HG03095 (cell line): ENCODE measurements at regions not wholly inside any gene's neighbourhood (a gene's known extent, or its start where the extent isn't known, plus 50 kb on each side); places are given as distances from the start of the nearest gene placed in this dataset.
"Not testable (repeated sequence)": the region's sequence is repeated elsewhere in the genome, so short reads cannot be mapped to it uniquely, and the experiment has no call there.

Source experiments
- ATAC-seq: cut with Tn5 transposase; IDR thresholded peaks from one replicate; pipeline ENCODE4 v1.9.1; 2021; ENCODE audit warnings: moderate library complexity; ENCODE audit not compliant: unreplicated experiment

DNA sequence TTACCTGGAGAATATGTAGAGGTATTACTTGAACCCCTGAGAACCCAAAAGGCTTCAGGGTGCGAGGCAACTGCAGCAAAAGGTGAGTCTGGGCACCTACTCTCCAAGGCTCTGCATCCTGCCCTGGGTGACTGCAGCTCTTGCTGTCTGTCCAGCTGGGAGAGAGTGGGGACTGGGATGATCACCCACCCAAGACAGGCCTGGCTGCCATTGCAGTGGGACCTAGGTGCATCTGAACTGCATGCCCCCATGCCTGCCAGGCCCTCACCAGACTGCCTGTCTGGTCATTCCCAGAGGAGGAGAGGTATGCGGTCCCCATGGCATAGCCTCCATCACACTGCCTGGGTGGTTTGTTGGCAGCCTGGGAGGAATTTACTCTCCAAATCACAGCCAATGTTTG lies 563.9 kb downstream of the TFAP2A start:
- no peak for ATAC-seq

DNA sequence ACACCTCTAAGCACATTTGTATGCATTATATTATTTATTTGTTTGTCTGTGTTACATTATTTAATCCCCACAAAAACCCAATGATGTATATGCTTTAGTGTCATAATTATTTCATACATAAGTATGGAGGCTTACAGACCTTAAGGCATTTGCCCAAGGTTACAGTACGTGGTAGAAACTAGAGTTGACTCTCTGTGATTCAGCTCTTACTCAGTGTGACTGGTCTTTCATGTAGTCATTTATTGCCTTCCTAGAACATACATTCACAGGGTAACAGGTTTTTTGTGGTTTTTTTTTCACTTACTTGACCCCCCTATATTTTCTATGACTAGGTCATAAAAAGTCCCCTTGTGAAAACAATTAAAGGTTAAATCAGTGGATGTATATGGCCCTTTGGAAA lies 566.8 kb downstream of the TFAP2A start:
- ATAC-seq: no peak

DNA sequence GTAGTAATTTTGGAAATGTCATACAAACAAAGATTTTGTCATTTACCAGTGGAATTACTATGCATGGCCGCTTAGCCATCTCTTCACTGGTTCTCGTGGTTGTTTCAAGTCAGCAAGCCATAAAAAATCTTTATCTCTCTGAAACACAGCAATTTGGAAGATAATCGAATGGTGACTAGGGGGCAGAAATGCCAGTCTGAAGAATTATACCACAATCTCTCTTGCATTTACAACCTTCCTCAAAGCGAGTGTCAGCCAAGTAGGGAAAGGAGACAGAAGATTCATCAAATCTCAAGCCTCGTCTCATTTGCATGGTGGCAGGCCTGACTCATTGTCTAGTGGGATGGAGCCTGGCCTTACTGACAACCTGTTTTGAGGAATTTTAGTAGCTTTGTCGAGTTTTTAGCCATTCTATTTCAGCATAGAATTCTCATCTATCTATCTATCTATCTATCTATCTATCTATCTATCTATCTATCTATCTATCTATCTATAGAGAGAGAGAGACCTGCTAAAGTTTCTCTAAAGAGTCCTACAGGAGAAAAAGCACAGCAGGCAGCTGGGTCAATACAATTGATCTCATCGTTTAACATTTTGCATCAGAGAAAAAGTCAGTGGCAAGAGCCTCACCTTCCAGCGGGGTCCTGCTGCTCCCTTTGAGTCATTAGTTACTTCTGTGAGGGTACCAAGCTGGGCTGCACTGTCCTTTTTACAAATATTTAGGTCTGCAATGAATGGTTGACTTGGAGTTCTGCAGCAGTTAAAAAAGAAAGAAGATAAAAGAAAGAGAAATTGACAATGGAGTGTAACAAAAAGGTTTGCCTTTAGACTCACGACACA lies 572.8 kb downstream of the TFAP2A start:
- no peak for ATAC-seq

DNA sequence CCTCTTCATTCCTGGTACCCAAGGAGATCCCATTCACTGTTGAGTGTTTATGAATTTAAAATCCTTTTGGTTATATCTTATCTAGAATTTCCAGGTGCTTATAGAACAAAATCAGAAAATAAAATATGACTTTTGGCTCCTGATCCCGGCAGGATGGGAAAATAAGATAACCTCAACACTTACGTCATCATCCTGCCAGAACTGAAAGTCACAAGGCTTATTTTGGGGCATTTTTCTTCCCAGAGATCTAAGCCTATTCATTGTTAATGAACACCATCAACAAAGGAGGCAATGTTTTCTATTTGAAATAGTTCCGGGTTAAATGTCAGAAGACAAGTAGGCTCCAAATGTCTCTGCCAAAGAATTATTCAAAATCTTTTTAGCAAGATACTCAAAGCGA lies 580.6 kb downstream of the TFAP2A start:
- no peak for ATAC-seq

DNA sequence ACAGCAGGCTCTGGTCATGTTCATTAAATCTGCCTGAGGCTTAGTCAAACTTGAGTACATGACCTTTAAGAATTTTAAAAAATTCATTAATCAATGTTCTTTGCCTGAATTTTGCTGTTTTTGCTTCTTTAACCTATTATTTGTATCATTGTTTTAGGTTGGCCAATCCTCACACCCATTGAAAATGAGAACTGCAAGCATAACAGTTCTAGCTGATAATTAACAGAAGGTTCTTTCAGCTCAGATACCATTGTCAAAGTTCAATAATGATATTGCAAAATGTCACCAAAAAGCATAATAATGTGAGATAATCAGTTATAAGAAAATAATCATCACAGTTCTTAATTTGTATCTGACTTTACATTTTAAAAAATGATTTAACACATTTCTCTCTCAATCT lies 583.1 kb downstream of the TFAP2A start:
- ATAC-seq: no peak

DNA sequence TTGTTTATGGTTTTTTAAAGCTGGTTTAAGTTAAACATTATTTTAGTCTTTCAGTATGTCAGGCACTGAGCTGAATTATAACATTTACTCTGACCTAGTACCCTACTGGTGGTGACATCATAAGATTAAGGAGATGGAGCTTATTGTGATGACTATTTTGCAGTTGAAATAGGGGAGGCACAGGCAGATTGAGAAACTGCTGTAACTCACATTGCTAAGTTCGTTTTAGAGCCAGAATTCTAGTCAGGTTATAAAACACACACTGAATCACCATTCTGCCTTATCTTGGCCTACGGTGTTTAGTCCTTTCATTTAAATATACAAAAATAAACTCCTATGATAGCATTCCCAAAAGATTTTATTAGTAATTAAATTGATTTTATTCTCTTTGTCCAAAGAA lies 584.1 kb downstream of the TFAP2A start:
- no peak for ATAC-seq

DNA sequence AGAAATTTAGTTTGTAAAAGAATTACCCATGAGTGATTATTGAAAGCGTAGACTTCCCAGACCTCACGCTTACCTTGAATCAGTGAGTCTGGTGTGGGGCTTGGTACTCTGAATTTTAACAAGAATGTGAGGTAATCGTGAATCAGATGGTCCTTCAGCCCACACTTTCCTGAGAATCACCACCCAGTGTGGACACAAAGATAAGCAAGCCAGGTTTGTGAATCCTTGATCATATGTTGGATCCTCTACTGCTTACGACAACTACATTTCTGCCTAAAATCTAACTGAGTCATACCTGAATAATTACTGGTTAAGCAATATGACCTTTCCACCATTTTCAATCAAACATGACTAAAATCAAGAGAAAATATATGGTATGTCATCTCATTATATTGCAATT lies 589.3 kb downstream of the TFAP2A start:
- no peak for ATAC-seq

DNA sequence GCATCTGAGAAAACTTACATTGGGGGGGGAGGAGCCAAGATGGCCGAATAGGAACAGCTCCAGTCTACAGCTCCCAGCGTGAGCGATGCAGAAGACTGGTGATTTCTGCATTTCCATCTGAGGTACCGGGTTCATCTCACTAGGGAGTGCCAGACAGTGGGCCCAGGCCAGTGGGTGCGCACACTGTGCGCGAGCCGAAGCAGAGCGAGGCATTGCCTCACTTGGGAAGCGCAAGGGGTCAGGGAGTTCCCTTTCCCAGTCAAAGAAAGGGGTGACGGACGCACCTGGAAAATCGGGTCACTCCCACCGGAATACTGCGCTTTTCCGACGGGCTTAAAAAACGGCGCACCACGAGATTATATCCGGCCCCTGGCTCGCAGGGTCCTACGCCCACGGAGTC lies 604.1 kb downstream of the TFAP2A start:
- ATAC-seq: not testable (repeated sequence)

DNA sequence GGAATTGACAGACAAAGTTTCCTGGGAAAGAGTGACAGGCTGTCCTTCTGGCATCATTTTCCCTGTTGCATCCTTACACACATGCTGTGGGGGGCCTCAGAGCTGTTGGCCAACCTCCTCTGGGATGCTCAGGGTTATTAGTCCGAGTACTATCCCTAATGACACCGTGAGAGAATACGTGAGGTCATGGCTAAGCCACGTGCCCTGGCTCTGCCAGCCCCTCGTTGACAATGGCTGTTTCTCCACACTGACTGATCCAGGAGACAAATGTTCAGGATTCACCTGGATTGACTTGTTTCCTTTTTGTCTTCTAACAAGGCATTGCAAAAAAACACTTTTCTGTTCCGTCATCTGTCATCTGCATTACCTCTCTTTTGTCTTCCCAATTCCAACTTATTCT lies 604.6 kb downstream of the TFAP2A start:
- no peak for ATAC-seq

DNA sequence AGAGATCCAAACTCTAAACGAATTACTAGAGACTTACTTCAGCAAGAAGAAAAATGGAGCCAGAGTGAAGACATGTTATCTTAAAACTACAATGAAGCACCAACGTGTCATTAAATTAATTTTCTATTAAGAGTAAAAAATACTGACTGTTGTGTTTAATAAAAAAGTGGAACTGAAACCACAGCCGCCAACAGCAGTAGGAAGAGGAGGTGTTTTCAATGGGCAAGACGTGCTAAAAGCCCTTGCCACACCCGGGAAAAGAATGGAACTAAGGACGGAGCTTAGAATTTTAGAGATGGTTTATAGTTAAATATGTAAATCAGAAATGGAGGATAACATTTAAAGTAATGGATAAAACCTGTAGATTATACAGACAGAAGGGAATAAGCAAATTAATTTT lies 608.7 kb downstream of the TFAP2A start:
- ATAC-seq: no peak

DNA sequence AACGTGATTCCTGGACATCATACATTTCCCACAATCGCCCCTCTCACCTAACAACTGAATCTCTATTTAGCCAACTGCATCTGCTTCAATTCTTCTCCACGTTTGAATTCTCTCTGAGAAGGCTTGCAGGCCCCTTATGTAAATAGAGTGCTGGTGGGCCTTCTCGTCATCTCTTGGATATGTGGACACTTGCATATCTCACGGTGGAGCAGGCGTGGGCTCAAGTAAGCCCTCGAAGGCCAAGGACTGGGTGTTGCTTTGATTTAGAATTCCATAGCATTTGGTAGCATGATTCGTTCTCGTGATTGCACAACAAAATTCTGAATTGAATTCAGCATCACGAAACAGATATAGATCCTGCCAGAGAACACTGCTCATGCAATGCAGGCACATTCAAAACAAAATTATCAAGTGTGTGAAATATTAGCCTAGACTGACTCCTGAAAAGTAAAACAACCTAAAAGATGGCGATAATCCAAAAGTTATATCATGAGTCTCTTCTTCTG lies 613.6 kb downstream of the TFAP2A start:
- no peak for ATAC-seq

DNA sequence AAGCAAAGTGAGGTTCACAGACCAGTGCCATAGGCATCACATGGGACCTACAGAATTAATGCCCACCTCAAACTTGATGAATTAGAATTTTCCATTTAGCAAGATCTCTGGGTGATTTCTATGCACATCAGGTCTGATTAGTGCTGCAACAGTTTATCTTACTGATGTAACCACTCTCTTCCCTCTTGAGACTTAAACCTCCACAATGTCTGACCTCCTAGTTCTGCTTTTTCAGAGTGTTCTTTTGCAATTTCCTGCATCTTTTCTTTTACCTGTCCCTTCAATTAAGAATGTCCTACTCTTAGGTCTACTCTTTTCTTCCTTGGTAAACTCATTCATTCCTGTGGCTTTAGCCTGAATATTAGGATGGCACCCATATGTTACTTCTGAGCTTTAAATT lies 615.3 kb downstream of the TFAP2A start:
- no peak for ATAC-seq

DNA sequence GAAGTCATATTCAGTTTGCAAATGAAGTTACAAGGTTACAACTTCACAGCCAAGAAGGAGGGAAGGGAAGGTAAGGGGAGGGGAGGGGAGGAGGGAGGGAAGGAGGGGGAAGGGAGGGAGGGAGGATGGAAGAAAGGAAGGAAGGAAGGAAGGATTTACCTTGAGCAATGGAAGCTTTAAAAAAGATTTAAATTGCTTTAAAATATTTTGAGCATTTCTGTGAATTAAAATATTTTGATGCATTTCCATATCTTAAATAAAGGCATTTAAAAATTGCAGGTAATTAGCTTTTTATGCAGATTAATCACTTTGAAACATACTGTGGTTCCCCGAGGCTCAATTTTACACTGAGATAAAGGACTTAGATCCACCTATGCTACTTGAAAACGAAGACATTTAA lies 618.0 kb downstream of the TFAP2A start:
- no peak for ATAC-seq

DNA sequence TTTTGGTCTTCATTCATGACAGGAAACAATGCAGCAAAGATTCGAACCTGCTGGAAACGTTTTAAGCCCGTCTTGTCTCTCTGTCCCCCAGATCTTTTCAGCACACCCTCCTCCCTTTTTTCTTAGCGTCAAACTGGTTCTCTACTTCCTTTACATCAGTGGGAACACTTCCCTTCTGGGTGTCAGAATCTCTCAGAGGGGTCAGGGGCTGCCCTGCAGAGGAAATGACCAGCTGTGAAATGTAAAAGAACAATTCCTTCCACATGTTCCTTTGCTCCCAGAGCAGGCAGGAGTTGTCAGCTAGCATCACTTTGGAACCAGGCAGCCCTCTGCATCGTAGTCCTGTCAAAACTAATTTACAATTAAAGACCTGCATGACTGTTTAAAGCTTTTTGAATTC lies 619.0 kb downstream of the TFAP2A start:
- no peak for ATAC-seq

DNA sequence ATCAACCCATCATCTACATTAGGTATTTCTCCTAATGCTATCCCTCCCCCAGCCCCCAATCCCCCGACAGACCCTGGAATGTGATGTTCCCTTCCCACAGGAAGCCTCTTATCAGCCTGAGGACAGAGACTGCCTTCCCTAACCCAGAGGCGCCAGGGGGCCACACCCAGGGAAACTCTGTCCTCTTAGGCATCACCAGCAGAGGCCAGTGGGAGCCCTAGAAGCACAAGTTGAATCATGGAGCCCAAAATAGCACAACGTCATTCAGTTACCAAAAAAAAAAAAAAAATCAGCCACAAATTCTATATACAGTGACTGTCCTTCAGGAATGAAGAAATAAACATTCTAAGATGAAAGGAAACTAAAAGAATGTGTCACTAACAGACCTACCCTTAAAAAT lies 625.7 kb downstream of the TFAP2A start:
- no peak for ATAC-seq

DNA sequence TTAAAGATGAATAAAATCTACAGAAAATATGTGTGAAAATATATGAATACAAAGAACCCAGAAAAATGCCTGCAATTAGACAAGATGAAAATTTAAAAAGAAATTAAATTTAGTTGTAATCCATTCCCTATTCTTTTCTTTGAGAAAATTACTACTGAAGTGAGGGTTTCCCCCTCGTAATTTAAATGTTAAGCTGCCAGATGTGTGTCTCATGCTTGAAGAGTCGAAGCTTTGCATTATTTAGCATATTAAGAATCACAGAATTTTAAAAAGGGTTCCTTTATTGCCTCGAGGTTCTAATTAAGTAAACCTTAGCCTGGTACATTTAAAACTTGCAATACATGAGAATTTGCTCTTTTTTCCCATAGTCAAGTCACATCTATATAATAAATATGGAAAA lies 630.1 kb downstream of the TFAP2A start:
- no peak for ATAC-seq

DNA sequence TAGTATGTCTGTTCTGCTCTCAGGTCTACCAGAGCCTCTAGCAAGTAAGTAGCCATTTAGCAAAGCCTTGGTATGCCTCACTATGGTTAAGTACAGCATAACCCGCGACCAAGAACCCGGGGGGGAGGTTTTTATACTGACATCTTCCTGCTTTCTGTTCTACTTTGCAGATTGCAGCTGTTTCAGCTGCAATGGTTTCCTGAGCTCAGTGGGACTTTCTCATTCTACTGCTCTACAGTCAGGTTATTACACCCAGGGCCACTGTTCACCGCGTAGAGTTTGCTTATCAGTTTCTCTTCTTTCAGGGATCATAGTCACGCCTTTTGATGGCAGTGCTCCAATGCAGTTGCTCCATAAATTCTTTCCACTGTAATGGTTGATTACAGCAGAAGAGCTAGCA lies 631.3 kb downstream of the TFAP2A start:
- no peak for ATAC-seq

DNA sequence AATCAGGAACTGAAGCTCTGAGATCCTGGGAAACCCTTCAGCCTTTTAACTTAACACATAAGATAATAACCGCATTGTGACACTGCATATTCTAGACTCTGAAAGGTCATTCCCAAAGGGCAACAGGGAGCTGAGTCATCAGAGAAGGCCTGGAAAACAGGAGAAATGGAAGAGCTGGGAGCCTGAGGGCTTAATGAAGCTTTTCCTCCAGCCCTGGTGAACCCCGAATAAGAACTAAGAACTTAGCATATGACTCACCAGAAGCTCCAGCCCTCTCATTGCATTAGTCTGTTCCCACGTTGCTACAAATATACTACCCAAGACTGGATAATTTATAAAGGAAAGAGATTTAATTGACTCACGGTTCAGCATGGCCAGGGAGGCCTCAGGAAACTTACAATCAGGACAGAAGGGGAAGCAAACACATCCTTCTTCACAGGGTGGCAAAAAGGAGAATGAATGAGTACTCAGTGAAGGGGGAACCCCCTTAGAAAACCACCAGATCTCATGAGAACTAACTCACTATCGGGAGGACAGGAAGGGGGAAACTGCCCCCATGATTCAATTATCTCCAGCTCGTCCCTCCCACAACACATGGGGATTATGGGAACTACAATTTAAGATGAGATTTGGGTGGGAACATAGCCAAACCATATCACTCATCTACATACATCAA lies 648.5 kb downstream of the TFAP2A start:
- peak; percentile 61 for ATAC-seq

DNA sequence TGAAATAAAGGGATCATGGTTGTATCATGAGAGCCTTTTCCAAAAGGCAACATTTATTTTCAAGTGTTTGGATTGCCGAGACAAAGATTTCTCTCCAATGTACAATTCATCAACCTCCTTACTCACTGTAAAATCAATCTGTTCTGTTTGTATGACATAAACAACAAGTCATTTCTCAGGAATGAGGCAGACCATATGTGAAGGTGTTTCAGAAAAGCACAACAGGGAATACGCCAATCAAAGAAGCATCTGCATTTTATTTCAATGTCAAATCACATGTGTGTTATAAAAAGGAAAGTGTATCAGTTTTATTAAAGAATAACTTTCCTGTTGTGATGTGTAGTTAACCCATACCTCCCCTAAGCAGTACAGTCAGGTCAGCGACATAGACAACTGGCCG lies 653.7 kb downstream of the TFAP2A start:
- no peak for ATAC-seq

DNA sequence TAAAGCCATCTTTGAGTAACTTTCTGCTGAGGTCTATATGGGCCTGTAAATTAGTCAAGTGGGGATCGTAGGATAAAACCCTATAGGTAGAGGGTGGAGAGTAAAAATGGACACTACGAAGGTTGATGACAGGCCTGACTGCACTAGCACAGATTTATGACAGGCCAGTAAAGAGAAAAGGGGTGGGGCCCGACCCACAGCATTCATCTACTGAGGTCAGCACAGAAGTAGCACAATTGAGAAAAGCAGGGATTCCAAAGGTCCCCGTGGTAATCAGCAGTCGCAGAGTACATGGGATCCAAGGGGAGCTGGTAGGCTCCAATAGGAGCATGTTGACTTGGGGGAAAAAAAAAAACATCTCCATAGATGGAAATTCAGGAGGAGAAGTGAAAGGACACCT lies 660.4 kb downstream of the TFAP2A start:
- no peak for ATAC-seq

DNA sequence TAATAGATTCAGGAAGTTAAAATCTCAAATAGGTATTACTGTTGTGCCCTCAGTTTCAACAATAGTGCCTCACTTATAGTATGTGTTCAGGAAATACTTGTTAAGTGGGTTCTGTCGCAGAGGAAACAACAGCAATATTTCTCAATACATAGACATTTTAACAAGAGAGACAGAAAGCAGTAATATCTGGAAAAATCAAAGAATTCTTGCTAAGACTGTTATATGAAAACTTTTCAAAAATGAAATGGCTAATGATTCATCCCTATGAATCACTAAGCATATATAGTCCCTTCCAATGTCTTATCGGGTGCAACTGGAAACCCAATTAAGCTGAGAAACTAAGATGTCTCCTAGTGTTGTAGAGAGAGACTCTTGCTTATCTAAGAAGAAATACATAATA lies 668.9 kb downstream of the TFAP2A start:
- no peak for ATAC-seq

DNA sequence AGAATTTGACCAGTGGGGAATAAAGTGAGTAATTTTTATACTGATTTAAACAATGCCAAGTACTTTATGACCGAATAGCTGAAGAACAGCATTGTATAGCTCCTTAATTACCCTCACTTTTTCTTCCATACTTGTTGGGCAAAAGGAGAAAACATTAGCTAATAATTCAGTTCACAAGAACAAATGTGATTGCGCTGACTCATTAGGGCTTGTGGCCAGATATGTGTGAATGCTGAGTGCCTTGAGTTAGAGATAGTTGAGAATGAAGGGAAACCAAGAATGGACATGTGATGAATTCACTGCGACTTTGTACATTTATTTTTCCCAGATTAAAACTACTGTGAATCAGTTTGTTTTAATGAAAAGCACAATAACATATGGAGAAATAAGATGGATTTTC lies 669.4 kb downstream of the TFAP2A start:
- ATAC-seq: no peak
